ENCODE measurements at regions not wholly inside any gene's neighbourhood (a gene's known extent, or its start where the extent isn't known, plus 50 kb on each side); places are given as distances from the start of the nearest gene placed in this dataset.

GRCh38 chr6:22392711-22393110, 95.9 kb upstream of the PRL start:
- TF ChIP-seq CTCF (conservative IDR thresholded peaks at IDR 0.05; ENCODE audit: low read depth, low read length): no peak
- no peak for TF ChIP-seq EZH2phosphoT487 (IDR thresholded peaks at IDR 0.05; ENCODE audit: borderline replicate concordance, low read length)
- no peak for TF ChIP-seq EZH2 (IDR thresholded peaks at IDR 0.05; ENCODE audit: low read length, unreplicated experiment)

Measured in PC-3 (cell line).